ENCODE measurements at regions not wholly inside any gene's neighbourhood (a gene's known extent, or its start where the extent isn't known, plus 50 kb on each side); places are given as distances from the start of the nearest gene placed in this dataset.

DNA sequence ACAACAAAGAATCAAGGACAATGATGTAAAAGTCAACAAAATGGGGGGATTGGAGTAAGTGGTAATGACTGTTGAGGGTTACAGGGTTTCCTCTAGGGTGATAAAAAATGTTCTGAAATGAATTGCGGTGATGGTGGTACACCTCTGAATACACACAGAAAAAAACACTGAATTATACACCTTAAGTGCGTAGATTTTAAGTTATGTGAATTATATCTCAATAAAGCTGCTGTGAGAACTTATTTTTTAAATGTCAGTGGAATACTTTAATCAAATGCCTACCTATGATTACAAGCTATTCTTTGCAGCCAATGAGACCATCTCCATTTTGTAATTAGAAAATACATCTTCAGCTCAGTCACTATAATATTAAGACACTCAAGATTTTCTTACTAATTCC lies 53.5 kb downstream of the ZNF608 start:
- no peak for DNase-seq

DNA sequence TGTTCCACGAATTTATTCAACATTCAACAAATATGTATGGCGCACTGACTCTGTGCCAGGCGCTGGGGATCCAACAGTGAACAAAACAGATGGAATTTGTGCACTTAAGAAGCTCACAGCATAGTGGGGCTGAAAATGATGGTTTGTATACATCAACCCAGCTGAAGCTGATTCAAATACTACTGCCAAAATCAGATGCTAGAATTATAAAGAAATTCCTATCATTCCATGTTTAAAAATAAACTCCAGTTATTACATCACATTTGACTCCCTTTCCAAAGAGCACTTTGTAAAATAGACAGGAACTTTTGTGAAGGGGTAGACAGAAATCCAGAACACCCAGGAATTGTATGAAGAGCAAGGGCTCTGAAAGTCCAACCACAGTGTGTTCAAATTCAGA lies 54.1 kb downstream of the ZNF608 start:
- DNase-seq: peak; percentile 94

DNA sequence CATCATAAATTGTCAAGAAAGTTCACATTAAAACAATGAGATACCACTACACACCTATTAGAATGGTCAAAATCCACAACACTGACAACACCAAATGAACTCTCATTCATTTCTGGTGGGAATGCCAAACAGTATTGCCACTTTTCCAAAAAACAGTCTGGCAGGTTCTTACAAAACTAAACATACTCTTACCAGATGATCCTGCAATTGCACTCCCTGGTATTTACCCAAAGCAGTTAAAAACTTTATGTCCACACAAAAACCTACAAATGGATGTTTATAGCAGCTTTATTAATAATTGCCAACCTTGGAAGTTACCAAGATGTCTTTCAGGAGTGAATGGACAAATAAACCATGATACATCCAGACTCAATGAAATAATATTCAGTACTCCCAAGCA lies 56.8 kb downstream of the ZNF608 start:
- DNase-seq: no peak

DNA sequence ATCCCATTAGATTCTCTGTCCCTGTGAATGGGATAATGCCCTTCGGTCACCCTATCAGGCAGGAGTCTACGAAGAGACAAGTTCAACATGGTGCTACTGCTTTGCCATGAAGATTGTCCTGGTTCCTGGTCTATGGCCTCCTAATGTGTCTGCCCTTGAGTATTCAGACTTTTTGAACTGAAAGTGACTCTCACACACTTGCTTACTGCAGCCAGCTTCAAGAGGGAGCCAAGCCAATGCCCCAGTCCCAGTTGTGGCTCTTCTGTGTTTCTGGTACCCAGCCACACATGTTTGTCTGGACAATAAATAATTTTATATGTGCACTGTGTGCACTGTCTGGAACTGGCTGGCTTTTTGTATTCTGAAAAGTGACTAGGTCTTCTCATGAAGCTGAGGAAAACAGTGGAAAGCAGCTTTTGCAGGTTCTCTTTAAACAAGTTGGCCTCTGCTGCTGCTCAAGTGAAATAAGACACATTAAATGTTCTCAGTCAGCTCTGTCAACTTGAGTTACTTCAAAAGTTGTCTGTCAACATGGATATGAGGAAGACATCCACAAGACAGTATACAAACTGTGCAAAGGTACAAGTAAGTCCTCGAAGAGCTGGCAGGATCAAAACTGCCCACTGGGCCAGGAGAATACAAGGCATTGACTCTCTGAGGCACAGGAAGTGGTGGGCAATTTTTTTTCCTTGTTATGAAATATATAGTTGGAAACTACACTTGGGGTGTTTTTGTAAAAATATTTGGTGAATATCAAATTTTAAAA lies 60.0 kb downstream of the ZNF608 start:
- no peak for DNase-seq

DNA sequence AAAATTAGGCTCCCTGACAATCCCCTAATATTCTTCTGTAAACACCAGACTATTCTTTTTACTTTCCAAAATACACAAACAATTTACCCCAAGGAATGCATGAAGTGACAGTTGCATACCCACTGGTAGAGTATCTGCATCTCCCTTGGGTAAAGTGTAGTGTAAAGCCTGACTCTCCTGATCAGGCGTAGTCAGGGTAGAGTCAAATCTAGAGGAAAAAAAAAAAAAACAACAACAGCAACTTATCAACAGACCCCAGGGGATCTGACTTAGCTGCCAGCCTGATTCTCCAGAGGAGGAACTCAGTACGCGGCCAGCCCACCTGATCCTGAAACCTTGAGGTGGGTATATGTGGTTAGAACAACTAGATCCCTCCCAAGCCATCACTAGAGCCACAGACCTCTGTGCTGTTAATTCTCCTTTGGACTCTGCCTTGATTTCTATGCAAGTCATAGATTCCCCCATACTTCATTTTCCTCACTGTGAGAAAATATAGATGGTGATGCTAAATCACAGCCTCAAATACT lies 61.0 kb downstream of the ZNF608 start:
- DNase-seq: no peak

DNA sequence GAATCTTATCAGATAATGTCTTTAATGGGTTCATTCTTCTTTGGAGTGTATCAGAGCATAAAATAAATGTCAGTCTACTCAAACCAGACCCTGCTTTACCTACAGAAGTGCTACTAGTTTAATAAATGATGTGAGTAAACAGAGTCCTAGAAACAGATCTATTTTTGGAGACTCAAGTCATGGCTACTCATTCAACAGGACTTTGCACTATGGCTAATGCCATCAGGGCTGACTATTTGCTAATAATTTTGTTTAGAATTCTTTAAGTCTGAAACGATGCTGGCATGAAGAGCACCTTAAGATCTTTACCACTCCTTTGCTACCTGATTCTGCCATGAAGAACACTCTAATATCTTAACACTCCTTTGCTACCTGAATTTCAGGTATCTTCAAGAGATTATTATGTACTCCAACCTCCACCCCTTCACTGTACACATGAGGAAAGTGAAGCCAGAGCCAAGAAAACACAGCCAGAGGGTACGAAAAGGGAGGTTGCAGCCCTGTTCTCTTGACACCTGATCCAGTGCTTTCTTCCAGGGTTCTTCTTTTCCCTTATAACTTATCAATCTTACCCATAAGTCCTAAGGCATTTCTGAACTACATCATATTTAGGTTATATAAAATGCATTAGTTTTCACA lies 62.4 kb downstream of the ZNF608 start:
- no peak for DNase-seq

DNA sequence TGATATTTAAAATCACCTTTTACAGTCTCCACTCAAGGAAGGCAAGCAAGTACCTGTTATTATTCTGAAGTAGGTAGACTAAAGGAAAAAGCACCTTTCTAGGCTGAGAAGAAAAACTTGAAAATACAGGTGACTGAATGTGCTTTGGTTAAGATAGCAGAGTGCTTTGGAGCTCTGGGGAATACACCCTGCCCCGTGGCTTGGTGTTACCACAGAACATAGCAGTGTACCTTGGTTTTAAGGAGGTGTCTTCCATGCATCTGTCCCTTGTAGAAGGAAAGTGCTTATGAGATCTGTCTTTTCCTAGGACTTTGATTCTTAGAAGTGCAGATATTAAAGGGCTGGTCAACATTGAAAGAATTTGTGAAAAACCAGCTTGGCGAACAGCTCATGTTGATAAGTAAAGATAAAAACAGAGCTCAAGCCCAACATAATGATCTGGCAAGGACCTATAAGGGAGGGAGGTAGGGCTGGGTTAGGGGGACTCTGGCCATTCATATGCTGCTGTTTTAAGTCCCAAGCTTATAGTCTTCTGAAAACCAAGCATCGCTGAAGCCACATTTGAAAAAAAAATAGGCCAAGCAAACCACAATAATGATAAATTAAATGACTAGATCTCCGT lies 66.8 kb downstream of the ZNF608 start:
- DNase-seq: no peak

DNA sequence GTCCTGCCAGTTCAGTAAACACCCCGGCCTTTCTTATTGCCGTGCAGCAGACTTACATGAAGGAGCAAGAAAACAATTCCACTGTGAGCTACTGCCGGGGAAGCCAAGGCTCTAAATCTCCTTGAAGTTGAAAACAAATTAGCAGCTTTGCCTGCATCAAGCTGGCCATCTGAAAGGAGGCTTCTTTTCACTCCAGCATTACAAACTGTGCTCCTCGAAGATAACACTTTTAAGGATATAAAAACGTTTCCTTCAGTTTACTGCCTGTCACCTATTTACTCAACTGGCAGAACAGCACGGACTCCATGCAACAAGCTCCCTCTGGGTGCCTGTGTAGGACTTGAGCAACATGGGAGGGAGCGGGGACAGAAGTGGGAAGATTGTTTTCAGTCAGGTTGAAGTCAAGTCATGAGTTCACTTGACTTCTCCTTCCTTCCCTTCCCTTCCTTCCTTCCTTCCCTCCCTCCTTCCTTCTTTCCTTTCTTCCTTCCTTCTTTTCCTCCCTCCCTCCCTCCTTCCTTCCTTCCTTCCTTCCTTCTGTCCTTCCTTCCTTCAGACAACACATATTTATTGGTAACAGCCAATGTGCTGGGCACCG lies 67.4 kb downstream of the ZNF608 start:
- no peak for DNase-seq

DNA sequence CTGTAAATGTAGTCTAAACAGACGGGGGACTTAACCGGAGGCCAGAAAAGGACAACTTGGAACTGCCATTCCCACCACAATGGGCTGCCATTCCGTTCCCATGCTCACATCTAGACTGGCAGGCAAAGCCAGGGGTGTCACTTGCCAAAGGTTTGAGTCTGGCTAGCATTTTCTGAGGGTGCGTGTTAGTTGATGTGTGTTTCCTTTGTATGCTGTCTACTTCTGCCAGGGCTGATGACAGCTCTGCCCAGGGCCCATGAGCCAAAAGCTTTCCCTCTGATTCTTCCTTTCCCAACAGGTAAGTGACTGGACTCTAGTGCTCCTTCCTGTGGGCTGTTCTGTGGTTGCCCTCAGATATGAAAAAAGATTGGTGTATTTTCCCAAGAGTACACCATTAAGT lies 68.0 kb downstream of the ZNF608 start:
- no peak for DNase-seq

DNA sequence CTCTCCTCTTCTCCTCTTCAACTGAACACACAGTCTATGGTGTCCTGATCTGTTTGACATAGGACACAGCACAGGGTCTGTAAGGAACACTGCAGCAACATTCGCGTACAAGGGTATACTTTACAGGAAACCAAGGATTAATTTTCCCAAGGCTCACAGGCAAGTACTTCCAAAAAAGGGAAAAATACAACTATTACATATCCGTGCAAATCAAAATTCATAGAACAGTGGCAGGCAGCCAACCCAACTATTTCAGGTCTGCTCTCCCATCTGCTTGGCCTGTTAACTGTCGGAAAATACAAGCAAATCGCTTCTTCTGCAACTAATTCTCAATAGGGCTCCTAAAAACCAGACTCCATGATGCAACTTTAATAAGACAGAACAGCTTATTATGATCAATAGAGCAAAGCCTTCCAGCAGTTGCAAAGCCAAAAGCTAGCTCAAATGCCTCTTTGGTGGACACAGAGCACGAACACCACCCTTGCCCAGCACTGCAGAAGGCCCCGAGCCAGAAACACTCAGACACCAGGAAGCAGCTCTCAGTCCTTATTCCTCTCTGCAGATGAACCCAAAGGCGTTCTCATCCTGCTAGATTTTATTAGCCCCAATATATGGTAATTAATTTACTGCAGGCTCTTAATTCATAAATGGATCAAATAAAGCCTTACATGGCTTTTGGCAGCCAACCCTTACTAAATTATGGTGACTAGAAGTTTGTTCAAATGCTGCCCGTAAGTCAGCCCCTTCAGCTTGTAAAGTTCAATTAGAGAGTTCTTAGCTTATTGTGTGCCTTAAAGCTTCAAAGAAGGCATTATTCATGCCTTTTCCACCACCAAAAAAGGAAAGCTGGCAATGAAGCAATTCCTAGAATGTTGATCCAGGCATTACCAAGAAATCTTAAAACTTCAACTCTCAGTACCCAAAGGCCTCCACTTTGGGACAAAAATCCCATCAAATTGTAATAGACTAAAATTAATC lies 68.8 kb downstream of the ZNF608 start:
- DNase-seq: peak; percentile 90

DNA sequence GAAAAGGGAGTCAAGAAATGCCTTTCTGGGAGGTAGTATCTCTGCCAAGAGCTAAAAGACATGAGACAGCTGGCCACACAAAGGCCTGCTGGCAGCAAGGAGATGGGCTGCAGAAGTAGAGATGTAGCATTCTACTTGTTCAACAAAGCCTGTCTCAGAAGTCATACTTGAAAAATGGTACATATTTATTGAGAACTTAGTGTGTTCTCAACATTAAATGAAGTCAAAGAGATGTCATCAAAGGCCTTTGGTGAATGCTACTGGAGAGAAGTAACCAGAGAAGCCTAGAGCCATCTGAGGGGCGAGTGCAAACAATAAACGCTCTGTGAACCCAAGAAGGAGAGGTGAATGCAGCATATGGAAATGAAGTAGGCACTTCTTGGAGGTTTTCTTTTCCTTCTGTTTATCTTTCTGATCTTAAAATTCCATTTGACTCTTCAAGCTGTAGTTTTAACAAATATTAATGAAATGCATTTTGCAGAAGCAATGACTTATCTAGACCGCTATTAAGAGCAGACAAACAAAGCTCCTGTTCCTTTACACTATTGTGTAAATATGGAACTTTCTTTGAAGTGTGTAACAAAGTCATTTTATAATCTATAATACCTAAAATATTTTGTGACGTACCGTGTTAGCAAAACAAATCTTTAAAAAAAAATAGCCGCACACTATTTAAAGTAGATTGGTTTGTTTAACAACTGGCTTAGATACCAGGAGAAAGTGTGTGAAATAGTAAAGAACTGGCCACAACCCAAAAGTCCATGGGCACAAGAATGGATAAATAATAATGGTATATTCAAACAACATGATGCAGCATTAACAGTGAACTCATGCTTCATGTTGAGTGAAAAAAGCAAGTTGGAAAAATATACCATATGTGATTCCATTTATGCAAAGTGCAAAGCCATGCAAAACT lies 70.2 kb downstream of the ZNF608 start:
- no peak for DNase-seq

DNA sequence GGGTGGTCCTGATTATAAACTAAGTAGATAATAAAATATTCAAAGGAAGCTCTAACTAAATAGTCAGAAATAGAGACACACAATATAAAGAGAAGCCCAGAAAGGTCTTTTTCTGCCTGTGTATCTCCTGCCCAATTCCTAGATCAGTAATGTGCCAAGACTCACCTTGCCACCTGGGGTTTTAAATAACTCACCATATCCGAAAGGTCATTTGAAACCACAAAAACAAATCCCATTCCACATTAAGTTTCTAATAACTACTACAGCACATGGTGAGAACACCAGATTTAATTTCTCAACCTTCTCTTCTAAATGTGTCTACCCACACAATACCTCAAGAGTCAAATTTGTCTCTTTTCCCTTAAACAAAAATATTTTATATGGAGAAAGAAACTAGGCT lies 75.2 kb downstream of the ZNF608 start:
- DNase-seq: no peak

DNA sequence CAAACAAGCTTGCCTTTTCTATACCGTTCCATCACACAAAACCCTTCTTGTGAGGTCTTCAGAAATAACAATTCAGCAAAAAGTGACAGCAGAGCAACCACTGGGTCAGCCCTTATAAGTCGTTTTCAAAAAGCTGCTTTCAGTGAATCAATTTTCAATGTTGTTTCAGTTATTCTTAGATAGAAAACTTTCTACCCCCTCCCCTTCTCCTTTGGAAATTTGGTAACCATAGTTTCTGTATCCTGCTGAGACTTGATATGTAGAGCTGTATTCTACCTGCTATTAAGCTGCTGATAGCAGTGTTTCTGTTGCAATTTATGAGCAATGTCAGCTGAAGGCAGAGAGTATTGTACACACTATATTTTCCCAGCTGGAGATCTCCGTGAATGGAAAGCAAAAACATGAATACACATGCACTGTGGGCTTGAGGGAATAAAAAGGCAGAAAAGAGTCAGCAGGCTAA lies 75.7 kb downstream of the ZNF608 start:
- no peak for DNase-seq

DNA sequence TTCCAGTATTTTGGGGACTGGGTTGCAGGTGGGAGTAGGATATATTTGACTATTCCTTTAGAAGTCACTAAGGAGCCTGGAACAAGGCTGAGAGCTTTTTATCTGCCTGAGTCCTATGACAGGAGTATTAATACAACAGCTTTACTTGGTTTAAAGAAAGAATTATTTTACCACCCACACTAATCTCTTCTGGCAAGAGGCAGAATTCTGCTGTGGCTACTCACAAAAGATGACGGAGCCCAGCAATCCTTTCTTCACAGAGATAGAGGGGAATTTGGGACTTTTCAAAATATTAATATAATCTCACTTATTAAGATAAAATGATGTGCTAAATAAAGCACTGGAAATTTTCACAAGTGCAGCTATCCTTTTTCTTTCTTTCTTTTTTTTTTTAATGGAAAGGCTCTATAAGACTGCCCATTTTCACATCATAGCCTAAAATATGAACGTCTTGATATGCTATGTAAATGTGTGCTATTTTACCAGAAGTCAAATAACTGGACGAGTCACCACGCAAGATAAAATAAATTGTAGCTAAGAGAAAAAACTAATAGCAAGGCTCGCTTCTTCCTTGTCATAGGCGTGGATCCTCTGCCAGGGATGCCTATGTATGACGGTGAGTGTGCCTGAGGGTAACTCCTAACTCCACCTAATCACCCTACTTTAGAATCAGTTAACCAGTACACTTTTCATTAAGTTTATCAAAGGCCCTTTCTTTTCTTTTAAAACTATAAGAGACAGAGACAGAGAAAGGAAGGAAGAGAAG lies 76.3 kb downstream of the ZNF608 start:
- DNase-seq: no peak

DNA sequence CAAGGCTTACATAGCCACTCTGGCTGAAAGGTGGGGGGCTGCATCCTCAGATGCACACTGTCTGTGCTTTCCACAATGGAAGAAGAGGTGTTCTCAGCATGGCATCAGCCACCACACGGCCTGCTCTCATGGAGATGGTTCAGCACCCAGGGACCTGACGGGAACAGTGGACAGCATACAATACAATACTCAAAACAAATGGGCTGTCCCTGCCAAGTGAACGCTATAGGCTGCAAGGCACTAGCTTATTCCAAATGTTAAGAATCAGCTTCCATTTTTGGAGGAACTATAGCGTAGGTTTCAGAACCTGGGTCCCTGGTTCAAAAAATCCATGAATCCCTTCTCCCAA lies 77.2 kb downstream of the ZNF608 start:
- no peak for DNase-seq

DNA sequence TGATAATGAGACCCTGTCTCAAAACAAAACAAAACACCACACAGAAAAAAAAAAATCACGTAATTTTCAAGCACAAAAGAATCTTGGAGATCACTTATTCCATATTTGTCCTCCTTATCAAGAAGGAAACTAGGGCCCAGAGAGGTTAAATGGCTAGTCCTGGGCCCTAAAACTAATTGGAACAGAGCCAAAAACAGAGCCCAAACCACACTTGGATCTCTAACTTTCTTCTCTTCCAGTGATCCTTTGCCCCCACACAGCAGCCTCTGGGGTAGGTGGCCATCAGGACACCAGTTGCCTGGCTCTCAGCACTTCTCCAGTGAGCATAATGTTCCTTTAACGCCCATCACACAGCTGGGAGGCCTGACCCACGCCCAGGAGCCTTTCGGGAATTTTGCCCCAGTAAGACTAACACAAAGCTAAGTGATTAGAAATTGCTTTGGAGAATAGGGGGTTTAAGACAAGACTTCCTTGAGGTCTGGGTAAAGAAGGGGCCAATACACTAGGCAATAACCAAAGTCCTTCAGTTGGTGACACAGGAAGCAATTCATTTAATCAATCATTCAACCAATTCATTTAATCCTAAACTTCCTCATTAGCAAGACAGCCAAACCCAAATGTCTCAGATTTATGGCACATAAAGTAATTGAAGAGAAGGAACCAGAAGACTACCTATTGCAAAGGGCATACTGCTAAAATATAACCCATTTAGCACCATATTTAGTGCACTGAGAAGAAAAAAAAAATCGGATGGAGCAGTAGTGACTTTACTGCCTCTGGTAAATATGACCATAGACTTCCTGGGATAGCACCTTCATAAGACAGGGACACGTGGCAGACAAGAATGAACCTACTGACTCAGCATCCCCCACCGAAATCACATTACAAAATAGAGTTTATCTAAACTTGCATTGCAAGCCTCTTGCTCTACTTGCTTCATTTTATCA lies 77.8 kb downstream of the ZNF608 start:
- no peak for DNase-seq

DNA sequence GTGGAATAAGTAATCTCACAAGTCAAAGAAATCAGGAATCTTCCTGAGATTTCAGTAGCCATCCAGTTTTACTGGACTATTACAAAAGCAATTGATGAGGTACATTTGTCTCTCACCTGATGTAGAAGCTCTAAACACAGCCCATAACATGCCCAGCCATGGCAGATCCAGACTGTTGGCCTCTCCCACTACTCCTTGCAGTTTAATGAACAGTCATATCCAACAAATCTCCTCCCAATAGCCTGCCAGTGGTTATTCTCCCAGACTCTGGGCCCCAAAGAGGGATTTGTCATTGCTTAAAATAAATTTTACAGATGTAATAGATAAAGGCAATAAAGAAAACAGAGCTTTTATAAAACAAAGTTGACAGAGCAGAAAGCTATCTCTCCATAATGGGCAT lies 80.8 kb downstream of the ZNF608 start:
- DNase-seq: no peak

DNA sequence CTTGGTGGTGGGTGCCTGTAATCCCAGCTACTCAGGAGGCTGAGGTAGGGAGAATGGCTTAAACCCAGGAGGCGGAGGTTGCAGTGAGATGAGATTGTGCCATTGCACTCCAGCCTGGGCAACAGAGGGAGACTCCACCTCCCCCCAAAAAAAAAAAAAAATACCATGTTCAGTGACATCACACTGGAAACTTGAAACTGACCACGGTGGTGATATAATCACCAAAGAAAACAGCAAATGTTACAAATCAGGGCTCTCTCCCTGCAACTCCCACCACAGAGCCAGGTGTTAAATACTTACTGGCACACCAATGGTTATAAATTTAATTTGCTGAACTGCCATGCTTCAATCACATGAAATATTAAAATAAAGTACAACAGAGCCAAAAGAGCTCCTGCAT lies 81.4 kb downstream of the ZNF608 start:
- peak; percentile 48 for DNase-seq

DNA sequence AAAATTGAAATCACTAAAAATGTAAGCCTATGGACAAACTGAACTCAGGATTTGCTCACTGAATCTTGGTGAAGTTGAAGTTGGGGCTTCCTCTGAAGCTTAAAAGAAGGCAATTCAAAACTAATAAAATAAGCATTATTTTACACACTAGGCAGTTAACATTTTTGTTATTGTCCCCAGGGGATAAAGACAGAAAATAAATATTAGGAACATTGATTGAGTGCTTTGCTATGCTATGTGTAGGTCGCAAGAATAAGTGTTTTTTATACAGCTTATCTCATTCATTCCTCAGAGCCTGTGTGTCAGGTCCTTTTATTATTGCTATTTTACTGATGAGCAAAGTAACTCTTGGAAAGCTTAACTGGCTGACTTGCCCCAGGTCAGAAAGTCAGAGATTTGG lies 82.2 kb downstream of the ZNF608 start:
- no peak for DNase-seq

Data from fibroblast of upper back skin (primary cell).